Neural crest cell (in vitro differentiated cells): ENCODE measurements at regions not wholly inside any gene's neighbourhood (a gene's known extent, or its start where the extent isn't known, plus 50 kb on each side); places are given as distances from the start of the nearest gene placed in this dataset.

ENCODE experiments used
- DNase-seq: peaks from one replicate; pipeline ENCODE4 v3.0.0; 2021; ENCODE audit warnings: low read depth, mixed read lengths, low spot score
- H3K27ac Mint-ChIP-seq: one replicate; pipeline ENCODE4 v1.8.0; 2021; ENCODE audit warnings: mild to moderate bottlenecking, mixed read lengths; ENCODE audit not compliant: unreplicated experiment
- H3K27me3 Mint-ChIP-seq: 2 replicates; pipeline ENCODE4 v1.8.0; 2021; ENCODE audit warnings: low read depth, mild to moderate bottlenecking, mixed read lengths
- H3K36me3 Mint-ChIP-seq: 2 replicates; pipeline ENCODE4 v1.8.0; 2021; ENCODE audit warnings: low read depth, mild to moderate bottlenecking, mixed read lengths
- H3K4me1 Mint-ChIP-seq: 2 replicates; pipeline ENCODE4 v1.8.0; 2021; ENCODE audit warnings: mixed read lengths
- H3K4me3 Mint-ChIP-seq: one replicate; pipeline ENCODE4 v1.8.0; 2021; ENCODE audit warnings: mild to moderate bottlenecking, mixed read lengths
- H3K9me3 Mint-ChIP-seq: 2 replicates; pipeline ENCODE4 v1.8.0; 2021; ENCODE audit warnings: mixed read lengths
- TF ChIP-seq, protein P1 (sequence below): fragments of 200-600 bp; sonication (generic); conservative IDR thresholded peaks from 2 replicates; pipeline ENCODE4 v1.5.0; 2021; ENCODE audit warnings: antibody characterized with exemption, mild to moderate bottlenecking

DNA sequence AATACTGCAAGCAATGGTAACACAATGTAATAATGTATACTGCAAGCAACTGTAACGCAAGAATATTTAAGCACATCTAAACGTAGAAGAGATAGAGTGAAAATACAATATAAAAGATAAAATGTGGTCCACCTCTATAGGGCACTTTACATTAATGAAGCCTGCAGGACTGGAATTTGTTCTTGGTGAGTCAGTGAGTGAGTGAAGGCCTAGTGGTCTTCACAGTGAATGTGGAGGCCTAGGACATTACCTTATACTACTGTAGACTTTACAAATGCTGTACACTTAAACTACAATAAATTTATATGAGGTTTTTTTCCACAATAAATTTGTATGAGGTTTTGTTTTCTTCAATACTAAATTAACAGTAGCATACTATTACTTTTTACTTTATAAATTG is 287.4 kb upstream of the SNX7 start:
- DNase-seq = no peak
- Mint-ChIP-seq H3K27me3 (no peaks in the 10 kb centered on the region), H3K27ac (no peak overlapping the region), H3K36me3 (no peaks in the 10 kb centered on the region), H3K4me3 (no peak overlapping the region), H3K4me1 (no peaks in the 10 kb centered on the region), H3K9me3 (no peaks in the 10 kb centered on the region)
- TF ChIP-seq, protein P1, sequence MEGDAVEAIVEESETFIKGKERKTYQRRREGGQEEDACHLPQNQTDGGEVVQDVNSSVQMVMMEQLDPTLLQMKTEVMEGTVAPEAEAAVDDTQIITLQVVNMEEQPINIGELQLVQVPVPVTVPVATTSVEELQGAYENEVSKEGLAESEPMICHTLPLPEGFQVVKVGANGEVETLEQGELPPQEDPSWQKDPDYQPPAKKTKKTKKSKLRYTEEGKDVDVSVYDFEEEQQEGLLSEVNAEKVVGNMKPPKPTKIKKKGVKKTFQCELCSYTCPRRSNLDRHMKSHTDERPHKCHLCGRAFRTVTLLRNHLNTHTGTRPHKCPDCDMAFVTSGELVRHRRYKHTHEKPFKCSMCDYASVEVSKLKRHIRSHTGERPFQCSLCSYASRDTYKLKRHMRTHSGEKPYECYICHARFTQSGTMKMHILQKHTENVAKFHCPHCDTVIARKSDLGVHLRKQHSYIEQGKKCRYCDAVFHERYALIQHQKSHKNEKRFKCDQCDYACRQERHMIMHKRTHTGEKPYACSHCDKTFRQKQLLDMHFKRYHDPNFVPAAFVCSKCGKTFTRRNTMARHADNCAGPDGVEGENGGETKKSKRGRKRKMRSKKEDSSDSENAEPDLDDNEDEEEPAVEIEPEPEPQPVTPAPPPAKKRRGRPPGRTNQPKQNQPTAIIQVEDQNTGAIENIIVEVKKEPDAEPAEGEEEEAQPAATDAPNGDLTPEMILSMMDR = no peak

DNA sequence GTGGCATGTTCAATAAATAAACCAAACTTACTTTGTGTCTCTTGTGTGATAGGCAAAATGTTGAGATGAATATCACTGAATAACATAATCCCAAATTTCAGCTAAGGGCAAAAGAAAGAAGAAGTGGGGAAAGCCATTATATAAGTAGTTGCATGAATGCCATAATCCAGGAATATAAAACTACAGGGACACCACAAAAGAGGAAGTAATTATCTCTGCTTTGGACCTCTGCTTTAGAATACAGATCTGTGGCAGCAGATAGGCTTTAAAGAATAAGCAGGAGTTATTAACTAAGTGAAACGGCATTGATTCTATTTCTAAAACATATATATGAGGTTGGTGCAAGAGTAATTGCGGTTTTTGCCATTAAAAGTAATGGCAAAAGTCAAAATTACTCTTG is 288.5 kb upstream of the SNX7 start:
- DNase-seq = no peak
- TF ChIP-seq, protein P1 = no peak
- Mint-ChIP-seq H3K4me1 (no peaks in the 10 kb centered on the region), H3K4me3 (no peak overlapping the region), H3K36me3 (no peaks in the 10 kb centered on the region), H3K27ac (no peak overlapping the region), H3K9me3 (no peaks in the 10 kb centered on the region), H3K27me3 (no peaks in the 10 kb centered on the region)

DNA sequence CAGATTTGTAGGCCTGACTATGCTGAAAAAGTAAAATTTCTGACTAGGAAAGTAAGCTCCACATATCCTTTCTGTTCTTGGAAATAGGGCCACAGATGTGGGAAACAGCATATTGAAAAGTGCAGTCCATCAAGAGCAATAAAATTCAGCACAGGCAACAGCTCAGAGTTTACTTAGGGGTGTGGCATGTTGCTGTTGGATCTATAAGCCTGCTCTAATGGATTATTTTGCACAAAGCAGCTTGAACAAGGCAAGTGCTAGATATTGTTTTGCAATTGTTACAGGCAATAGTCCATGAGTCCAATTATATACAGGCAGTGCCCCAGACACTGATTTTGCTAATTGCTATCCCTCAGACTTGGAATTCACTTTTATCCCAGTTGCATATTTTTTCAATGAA is 289.8 kb upstream of the SNX7 start:
- H3K4me3 Mint-ChIP-seq = no peak overlapping the region
- H3K27me3 Mint-ChIP-seq = no peaks in the 10 kb centered on the region
- TF ChIP-seq, protein P1 = no peak

DNA sequence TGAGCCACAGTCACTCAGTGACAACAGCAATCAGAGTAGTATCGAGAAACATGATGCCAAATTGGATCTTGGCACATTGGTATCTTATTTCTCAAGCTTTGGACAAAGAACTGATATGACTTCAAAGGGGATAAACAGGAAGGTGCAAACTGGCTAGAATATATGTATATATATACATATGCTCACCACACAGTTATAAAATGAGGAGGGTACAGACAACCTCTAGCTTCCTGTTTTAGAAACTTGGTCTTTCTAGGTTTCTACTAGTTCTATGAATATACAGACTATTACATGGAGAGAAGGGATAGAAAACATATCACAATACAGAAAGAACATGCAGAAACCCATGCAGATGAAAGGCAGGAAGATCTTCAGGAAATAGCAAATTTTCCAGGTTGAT is 292.1 kb upstream of the SNX7 start:
- Mint-ChIP-seq H3K4me1 (no peaks in the 10 kb centered on the region), H3K27me3 (no peaks in the 10 kb centered on the region), H3K27ac (no peak overlapping the region), H3K4me3 (no peak overlapping the region), H3K36me3 (no peaks in the 10 kb centered on the region), H3K9me3 (no peaks in the 10 kb centered on the region)
- no peak for DNase-seq
- TF ChIP-seq, protein P1 = no peak

More for the DNA sequence above, 289.8 kb upstream of the SNX7 start:
- no peaks in the 10 kb centered on the region for H3K36me3 Mint-ChIP-seq
- DNase-seq = no peak
- H3K27ac Mint-ChIP-seq = no peak overlapping the region
- no peaks in the 10 kb centered on the region for H3K9me3 Mint-ChIP-seq
- H3K4me1 Mint-ChIP-seq = no peaks in the 10 kb centered on the region

DNA sequence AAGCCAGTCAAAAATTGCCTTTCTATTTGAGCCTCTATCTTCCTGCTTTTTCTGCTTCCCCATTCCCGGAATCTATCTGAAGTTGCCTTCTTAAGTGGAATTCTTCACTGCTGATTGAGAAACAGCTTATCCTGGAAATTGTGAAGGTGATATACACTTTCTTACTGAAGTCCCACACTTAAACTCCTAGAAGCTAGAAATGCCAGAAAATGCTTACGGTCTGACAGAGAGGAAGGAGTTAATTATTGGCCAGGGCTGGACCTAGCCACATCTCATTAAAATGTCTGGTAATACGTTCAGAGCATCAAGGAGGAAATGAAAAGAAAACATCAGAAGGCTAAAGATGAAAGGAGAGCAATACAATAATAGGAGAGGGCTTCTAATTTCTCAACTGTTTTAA is 292.5 kb upstream of the SNX7 start:
- Mint-ChIP-seq H3K4me3 (no peak overlapping the region), H3K36me3 (no peaks in the 10 kb centered on the region), H3K27me3 (no peaks in the 10 kb centered on the region), H3K9me3 (no peaks in the 10 kb centered on the region), H3K4me1 (no peaks in the 10 kb centered on the region), H3K27ac (no peak overlapping the region)
- TF ChIP-seq, protein P1 = no peak
- DNase-seq = no peak

DNA sequence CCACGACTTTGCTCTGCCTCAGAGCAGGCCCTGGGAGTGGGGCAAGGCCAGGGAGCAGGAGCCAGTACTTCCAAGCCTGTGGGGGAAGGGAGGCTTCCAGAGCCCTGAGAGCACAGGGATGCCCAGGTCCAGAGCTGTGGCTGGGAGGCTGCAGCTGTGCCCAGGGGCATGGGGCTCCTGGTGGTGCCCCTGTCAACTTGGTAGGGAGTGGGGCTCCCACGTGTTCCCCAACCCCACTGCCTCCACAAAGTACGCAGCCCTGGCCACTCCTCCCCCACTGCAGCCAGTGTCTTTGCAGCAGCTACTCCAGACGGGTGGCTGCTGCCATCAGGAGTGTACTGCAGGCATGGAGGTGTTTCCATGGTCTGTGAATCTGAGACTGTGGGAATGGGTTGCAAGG is 294.1 kb upstream of the SNX7 start:
- TF ChIP-seq, protein P1 = no peak
- Mint-ChIP-seq H3K4me1 (no peaks in the 10 kb centered on the region), H3K27me3 (no peaks in the 10 kb centered on the region), H3K36me3 (no peaks in the 10 kb centered on the region), H3K27ac (no peak overlapping the region), H3K9me3 (no peaks in the 10 kb centered on the region), H3K4me3 (no peak overlapping the region)
- no peak for DNase-seq
